D341Med (cell line): ENCODE measurements at regions not wholly inside any gene's neighbourhood (a gene's known extent, or its start where the extent isn't known, plus 50 kb on each side); places are given as distances from the start of the nearest gene placed in this dataset.
"Not testable (repeated sequence)": the region's sequence is repeated elsewhere in the genome, so short reads cannot be mapped to it uniquely, and the experiment has no call there.

Experiments used
- DNase-seq: peaks from one replicate; pipeline ENCODE4 v3.0.0; 2012; ENCODE audit warnings: low spot score

DNA sequence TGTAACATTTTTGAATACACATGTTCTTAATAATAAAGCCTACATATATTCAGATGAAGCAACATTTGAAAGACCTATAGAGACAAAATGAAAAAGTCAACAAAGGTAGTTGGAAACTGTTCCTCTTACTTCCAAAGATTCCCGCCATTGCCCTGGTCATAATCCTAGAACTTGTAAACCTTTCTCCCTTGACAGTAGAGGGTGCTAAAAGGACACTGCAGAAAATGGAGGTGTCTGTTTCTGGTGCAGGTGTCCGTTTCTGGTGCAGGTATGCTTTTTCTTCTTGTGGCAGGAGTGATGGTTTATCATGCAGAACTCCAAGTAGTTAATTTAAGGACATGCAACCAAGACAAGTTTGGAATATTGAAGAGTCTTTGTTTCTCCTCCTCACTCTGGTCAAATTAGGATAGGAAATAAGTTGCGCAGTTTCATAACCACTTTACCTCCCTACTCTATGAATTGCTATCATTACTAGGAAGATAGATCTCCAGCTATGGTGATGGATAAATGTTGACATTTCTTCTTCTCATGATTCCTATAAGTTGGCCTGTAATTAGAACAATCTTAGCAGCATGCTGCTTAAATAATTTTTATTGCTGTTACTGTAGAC, 56.0 kb upstream of the FAM174A start:
- DNase-seq, result peak; percentile 32

DNA sequence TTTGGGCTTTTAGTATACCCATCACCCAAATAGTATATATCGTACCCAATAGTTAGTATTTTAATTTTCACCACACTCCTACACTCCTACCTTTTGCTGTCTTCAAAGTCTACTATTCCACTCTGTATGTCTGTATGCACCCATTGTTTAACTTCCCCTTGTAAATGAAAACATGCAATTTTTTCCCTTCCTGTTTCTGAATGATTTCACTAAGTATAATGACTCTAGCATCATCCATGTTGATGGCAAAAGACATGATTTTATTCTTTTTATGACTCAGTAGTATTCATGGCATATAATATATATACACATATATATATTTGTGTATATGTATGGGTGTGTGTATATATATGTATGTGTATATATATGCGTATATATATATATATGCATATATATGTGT, 63.1 kb upstream of the FAM174A start:
- no peak for DNase-seq

DNA sequence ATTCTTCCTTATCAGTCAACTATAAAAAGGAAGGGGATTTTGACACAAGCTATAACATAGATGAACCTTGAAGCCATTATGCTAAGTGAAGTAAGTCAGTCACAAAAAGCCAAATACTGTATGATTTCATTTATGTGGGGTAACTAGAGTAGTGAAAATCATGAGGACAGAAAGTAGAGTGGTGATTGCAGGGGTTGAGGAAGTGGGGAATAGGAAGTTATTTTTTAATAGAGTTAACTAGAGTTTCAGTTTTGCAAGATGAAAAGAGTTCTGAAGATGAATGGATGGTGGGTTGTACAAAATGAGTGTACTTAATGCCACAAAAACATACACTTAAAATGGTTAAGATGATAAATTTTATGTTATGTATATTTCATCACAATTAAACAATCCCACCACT, 65.4 kb upstream of the FAM174A start:
- no peak for DNase-seq

DNA sequence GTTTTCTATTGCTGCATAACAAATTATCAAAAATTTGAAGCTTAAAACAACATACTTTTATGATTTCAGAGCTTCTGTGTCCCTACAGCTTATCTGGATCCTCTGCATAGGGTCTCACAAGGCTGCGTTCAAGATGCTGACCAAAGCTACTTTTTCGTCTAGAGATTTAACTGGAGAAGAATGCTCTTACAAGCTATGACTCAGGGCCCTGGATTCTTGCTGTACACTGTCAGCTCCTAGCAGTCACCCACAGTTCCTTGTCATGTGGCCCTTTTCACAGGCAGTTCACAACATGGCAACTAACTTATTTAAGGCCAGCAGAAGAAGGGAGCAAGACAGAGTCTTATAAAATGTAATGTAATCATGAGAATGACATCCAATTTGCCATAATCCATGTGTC, 70.8 kb upstream of the FAM174A start:
- DNase-seq, result no peak

DNA sequence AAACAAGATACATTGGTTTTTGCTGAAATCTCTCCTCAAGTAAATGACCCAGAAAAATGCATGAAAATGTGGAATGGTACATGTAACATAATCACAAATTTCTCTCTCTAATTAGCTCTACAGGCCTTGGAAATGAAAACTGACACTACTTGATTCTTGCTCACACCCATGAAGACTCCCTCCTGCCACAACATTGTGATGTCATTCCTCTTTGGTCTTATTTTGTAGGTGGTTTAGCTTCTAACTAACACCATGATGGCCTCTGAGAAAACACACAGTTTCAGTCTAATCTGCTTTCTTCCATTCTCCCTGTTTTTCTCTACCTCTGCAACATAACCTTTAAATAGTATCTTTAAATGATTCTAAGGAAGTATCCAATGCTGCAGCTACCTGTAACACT, 78.6 kb upstream of the FAM174A start:
- no peak for DNase-seq

DNA sequence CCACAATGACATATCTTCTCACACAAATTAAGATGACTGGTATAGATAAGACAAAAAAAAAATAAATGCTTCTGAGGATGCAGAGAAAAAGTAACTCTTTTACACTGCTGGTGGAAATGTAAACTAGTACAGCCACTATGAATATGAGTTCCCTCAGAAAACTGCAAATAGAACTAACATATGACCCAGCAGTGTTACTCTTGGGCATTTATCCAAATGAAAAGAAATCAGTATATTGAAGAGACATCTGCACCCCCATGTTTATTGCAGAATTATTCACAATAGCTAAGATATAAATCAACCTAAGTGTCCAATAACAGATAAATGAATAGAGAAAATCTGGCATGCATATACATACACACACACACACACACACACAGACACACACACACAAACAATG, 83.0 kb upstream of the FAM174A start:
- no peak for DNase-seq

DNA sequence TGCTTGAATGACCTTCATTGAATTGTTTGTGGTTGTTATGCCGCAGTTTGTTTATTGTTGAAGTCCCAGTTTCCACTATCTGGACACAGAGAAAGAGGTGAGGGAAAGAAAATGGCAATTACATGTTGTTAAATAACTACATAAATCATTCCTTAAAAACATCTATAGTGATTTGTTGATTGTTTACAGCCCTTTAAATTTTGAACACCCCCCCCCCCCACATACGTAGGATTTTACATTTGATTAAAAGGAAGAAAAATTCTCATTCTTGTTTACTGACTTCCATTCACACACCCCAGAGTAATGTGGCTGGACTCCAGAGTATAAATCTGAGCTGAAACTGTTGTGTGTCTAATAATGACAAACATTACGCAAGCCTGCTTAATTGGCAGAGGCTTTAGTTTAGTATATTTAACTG, 87.1 kb upstream of the FAM174A start:
- DNase-seq, result no peak

DNA sequence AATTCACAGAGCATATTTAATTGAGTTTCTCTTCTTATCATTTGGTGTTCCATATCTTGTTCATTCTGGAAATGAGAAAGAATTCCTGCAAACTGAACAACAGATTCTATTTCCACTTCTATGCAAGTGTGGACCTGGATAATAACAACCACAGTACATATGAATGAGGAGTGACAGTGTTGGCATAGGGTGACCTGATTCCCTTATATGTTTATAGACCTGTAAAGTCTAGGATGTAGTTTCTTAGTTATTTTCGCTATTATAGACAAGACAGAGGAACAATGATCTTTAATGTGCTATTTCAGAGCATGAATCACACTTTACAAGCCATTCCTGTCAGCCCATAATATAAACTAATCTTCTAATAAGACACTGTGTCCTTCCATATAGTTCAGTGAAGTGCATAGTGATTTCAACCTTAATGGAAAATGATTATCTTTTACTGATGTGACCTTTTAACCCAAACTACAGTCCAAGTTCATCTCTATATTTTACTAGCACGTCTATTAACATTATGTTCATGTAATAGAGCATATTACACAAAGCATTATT, 88.2 kb upstream of the FAM174A start:
- no peak for DNase-seq

DNA sequence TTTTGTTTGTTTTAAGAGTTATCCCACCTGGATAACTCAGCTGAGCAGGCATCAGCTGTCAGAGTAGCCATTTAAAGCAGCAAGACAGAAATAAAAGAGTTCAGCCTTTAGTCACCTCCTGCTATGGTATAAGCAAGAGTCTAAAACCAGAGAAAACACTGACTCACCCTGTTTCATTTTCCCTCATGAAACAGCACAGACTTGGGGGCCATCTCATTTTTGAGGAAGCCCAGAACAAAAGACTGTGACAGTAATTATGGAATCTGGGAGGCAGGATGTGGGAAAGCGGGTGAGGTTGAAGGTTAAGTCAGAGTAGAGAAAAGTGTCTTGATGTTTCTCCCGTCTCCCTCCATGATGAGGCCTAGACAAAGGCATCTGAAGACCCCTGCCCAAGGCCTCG, 90.2 kb upstream of the FAM174A start:
- DNase-seq, result no peak

DNA sequence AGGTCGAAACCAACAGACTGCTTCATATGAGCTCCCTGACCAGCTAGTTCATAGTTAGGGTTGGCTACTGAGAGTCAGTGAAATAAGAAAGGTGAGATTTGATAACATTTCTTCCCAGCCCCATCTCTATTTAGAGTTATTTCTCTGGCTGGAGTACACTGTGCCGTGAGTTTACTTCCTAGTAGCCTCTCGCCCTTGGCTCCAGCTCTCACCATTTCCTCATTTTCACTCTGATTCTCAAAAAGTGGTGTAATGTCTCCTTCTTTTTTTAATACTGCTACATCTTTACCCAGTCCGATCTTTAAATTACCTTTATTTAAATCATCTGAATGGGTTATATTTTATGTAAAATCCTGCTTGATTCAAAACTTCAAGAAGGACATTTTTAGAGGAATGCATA, 100.4 kb upstream of the FAM174A start:
- DNase-seq, result no peak

DNA sequence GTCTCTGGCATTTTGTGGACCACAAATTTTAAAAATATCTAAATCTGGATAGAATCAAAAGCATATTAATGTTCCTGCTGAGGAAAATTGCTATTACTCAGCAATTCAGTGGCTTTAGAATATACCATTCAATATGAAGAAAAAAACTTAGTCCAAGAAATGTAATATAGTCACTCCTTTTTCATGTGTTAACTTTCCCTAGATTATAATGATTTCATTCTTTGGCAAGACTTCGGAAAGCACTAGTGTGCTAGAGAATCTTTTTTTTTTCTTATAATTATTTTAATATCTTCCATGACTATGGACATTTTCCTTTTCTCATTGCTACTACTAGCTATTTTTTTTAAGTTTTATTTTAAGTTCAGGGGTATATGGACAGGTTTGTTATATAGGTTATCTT, 102.4 kb upstream of the FAM174A start:
- no peak for DNase-seq

DNA sequence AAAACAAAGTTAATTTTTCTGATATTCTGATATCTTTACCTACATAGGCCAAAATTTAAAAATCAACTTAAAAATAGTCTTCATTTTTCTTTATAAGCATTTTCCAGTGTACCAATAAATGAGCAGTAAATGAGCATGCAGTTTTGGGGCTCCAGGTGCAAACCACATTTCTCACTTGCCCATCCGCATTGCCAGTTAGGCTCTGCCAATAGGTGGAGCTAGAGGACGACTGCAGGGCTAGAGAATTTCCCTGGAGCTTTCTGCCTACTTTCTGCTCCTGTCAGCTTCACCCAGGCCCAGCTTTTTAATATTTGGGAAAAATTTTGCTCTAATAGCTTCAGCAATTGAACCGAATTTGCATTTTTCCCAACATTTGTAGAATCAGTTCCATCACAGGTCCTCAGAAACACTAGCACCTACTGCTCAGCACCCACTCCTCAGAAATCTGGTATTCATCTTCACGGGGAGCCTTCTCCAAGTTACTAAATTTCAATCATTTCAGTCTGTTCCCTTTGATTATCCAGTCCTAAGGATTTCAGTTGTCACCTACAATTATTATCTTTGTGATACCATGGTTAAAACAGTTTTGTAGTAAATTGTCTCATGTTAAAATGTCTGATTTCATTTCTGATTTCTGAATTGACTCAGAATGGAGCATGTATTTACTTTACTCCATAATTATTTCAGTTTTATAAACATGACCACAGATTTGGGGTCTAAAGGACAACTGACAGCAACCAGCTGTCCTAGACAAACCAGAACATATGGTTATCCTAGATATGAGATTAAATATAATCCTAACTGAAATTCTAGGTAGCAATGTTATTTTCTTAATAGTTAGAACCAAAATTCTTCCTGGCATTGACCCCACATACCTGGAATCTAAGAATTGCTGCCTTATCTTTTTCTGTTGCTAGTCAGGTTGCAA, 104.6 kb upstream of the FAM174A start:
- peak; percentile 67 for DNase-seq

DNA sequence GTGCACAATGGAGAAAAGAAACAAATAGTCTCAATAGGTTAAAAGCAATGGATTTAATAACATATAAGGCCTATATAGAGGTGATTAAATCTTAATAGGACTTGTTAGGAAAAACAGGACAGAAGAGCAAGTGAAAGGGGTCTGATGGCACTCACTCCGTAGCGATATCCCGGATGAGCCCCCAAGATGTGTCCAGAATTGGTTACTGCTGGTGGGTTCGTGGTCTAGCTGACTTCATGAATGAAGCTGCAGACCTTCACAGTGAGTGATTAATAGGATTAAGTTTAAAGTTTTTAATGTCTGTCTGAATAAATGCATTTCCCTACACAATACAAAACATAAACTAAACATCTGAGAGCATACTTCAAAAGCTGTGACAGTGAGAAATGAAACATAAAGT, 110.4 kb upstream of the FAM174A start:
- no peak for DNase-seq

DNA sequence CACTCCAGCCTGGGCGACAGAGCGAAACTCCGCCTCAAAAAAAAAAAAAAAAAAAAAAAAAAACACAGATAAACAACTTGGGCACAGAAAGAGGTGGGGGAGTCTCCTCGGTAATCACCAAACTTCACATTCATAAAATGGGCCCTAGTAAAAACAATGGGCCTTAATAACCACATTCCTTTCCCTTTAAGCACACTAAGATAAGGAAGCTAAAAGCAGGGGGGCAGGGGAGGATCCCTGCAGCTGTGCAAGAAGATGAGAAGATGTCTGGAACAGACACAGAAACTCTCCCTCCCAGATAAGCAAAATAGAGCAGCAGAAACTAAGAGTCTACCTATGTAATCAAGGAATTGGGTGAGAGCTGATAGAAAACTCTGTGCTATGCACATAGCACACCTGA, 111.2 kb upstream of the FAM174A start:
- no peak for DNase-seq

DNA sequence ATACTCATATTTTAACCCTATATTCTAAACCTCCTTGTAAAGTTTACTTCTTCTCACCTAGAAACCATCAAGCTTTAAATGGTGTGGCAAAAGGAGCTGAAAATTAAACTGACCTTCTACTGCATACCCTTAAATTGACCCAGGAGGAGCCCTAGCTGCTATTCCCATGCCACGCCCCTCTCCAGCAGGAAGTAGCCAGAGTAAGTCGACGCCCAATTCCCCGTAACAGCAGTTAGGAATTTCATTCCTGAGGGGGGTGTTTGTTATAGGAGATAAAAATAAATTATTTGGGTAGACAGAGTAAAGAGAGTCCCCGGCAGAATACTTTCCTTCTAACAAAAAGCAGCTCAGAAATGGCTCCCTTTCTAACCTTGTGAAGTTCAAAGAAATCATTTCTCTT, 111.8 kb upstream of the FAM174A start:
- DNase-seq, result no peak

DNA sequence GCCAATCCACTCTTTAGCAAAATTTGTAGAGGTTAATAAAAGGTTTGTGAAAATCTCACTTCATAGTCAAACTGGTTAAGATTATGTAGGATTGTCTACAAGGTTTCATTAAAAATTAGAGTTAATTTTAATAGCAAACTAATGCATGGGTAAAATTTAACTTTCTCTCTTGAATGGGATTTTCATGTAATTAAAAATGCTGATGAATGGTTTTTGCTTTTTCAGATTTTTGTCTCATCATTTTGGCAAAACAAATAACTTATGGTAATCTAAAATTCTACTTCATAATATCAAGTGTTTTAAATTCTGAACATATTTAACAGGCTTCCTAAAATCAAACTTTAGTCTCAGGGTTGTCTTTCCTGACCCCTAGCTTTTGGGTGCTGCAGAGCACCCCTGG, 113.8 kb upstream of the FAM174A start:
- DNase-seq, result no peak

DNA sequence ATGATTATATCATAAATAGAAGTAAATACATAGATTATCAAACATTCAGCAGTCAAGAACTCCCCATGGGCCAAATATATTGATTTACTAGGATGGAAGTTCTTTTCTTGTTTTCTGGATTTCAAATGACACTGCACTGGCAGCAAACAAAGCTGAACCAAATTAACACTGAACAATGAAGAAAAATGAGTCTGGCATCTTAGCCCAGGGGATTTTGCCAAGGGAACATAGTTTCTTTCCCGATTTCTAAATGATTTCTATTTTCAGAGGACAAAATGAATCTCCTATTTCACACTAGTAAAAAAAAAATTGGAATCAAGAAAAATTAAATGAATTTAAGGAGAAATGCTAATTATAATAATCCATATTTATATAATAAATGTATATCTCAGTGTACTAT, 116.9 kb upstream of the FAM174A start:
- DNase-seq, result no peak

DNA sequence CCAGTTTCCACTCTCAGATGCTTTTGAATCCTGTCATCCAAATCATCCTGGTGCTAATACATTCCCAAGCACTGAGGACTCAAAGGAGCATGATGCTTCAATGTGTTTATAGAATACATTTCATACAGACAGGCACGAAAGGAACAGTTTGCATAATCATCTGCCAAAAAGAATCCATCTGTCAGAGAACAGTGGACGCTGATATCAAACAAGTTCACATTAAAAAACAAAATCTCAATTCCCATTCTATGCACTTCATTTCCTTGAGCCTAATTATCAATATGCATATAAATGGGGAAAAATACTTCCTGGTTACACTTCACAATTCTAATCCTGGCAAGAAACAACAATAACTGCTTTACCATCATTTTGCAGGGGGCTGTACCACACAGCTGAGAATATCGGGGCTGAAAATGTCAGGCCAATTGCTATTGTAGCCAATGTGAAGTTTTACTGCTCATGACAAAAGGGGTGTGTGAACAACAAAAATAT, 125.5 kb upstream of the FAM174A start:
- DNase-seq, result no peak

DNA sequence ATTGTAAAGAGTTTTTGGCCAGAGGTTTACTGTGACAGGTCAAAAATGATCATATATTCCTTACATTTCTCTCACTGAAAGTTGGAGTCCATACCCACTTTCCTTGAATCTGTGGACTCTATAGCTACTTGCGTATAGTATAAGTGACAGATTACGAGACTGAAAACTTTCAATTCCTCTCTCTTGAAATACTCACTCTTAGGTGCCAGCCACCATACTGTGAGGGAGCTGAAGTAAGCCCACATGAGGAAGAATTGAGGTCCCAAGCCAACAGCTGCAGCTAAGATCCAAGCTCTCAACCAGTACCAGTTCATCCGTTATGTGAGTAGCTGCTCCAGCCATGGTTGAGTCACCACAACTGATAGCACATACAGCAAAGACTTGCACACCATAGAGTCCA, 128.1 kb upstream of the FAM174A start:
- DNase-seq, result no peak

DNA sequence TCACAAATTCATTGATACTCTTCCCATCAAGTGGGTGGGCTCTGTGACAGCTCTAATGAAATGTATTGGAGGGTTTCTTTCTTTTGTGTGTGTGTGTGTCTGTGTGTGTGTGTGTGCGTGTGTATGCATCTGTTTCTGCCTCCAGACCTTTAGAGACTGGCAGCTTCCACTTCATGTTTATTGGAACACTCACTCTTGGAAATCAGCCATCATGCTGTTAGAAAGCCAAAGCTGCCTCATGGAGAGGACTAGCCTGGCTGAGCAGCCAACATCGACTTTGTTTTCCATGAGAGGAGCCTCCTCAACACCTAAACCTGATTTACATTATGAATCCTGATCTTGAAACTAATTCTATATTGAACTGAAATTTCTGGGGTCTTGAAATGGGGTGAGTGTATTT, 128.5 kb upstream of the FAM174A start:
- DNase-seq, result no peak

DNA sequence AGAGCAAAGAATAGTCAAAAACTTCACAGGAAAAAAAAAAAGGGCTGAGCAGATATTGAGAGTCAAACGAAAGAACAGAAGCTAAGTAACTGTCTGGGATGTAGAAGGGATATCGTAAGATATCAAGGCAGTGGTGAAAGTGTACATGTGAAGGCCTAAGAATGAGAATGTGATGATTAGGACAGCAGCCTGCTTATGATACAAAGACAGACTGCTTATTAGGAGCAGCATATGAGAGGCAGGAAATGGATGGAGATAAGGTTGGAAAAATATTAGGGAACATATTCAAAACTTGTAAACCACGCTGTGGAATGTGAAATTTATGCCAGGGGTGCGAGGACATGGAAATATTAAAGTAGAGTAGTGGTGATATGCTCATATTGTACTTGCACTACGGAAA, 133.1 kb upstream of the FAM174A start:
- DNase-seq, result no peak

DNA sequence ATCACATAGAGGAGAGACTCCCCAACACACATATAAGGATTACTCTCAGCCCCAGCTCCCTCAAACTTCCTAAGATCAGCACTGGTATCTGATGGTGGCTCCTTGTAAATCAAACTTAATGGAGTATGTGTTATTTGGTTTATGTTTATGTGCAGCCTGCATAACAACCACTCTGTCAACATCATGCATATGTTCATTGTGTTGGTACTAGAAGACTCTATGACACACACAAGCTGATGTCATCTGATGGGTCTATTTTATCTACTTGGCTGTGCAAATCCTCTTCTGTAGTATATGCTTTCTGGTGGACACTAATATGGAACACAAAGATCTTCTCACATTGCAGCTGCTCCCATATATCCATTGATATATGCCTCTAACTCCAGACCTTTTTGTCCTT, 134.0 kb upstream of the FAM174A start:
- DNase-seq, result no peak

DNA sequence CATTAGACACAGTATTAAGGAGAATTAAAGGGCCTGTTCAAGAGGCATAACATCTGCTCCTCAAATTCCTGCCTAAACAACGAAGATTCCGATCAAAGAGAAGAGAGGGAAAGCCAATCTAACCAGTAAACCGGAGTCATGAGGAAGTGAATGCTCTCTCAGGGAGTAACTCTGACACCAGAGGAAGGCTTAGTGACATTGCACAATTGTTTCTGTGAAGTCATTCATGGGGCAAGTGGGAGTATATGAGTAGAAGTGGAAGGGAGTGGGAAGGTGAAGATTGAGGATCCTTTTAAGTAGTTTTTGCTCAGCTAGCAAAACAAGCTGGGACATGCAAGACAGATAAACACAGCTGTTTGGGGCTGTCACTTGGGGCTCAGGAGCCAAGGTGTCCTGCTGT, 136.4 kb upstream of the FAM174A start:
- DNase-seq, result not testable (repeated sequence)
